WTC11 (cell line): ENCODE measurements at regions not wholly inside any gene's neighbourhood (a gene's known extent, or its start where the extent isn't known, plus 50 kb on each side); places are given as distances from the start of the nearest gene placed in this dataset.

ENCODE experiments used
- CDX4 ChIP-seq: fragments of 250-450 bp; sonication (Bioruptor Pico); IDR thresholded peaks from 2 replicates; pipeline ENCODE4 v1.9.0; 2021; ENCODE audit warnings: moderate library complexity, mild to moderate bottlenecking, inconsistent platforms, borderline replicate concordance
- MAX ChIP-seq: sonication (generic); formaldehyde crosslinking; IDR thresholded peaks from 2 replicates; pipeline ENCODE4 v1.8.0; 2022; ENCODE audit warnings: mild to moderate bottlenecking, missing genetic modification reagents

GRCh38 chr18:5603153-5603552, 59.4 kb upstream of the EPB41L3 start:
- TF ChIP-seq CDX4 (CRISPR knock-in tag) (no peak), MAX (no peak)
